Vagina (tissue), 2 donors: ENCODE measurements at regions not wholly inside any gene's neighbourhood (a gene's known extent, or its start where the extent isn't known, plus 50 kb on each side); places are given as distances from the start of the nearest gene placed in this dataset.

Source experiments
- DNase-seq, 2 donors: peaks; one replicate each; pipeline ENCODE4 v3.0.0-alpha.2; 2017; ENCODE audit errors: extremely low spot score in 2 of 2
- H3K27ac ChIP-seq: fragments of 200-600 bp; sonication (generic); one replicate; pipeline ENCODE4 v1.5.1; 2019
- H3K27me3 ChIP-seq: fragments of 200-600 bp; sonication (generic); one replicate; pipeline ENCODE4 v1.5.1; 2019
- H3K36me3 ChIP-seq, 2 donors: fragments of 200-600 bp; sonication (generic); one replicate each; pipeline ENCODE4 v1.5.1; 2017 to 2019
- H3K4me1 ChIP-seq: fragments of 200-600 bp; sonication (generic); one replicate; pipeline ENCODE4 v1.5.1; 2019
- H3K4me3 ChIP-seq, 2 donors: fragments of 200-600 bp; sonication (generic); 1 replicate in 1 of 2; 2 replicates in 1 of 2; pipeline ENCODE4 v1.5.1; 2016 to 2019
- H3K9me3 ChIP-seq: fragments of 200-600 bp; sonication (generic); one replicate; pipeline ENCODE4 v1.5.1; 2019
- CTCF ChIP-seq, 3 experiments: fragments of 450-650 bp in 2 of 3; fragments of 200-600 bp in 1 of 3; sonication (generic) in 1 of 3; IDR thresholded peaks; one replicate each; pipeline ENCODE4 v1.5.1; 2017 to 2019; ENCODE audit warnings: antibody characterized with exemption in 3 of 3, mild to moderate bottlenecking in 2 of 3, moderate library complexity in 2 of 3
- POLR2A ChIP-seq, 2 donors: fragments of 450-650 bp; IDR thresholded peaks; one replicate each; pipeline ENCODE4 v1.6.1; 2017; ENCODE audit warnings: antibody characterized with exemption in 2 of 2, mild to moderate bottlenecking in 2 of 2, moderate library complexity in 2 of 2
- POLR2AphosphoS5 ChIP-seq, 2 donors: sonication (generic); formaldehyde crosslinking; IDR thresholded peaks; one replicate each; pipeline ENCODE4 v1.9.0; 2017; ENCODE audit warnings: antibody characterized with exemption in 2 of 2, mild to moderate bottlenecking in 2 of 2, low read depth in 1 of 2; ENCODE audit not compliant: insufficient read depth in 1 of 2
- intact Hi-C: fragments of 100-400 bp; cut with DNase I; formaldehyde crosslinking; loops from one replicate; pipeline ENCODE4 v1.15.1; 2023

- no peak overlapping the region for H3K27ac ChIP-seq
- intact Hi-C loops = no loop called here
These were observed 335.3 kb upstream of the NT5E start for GRCh38 chr6:85114581-85114935.

GRCh38 chr6:85113934-85114580 lies 335.8 kb upstream of the NT5E start:
- Histone ChIP-seq H3K27me3 (no peaks in the 10 kb centered on the region), H3K27ac (no peak overlapping the region), H3K36me3 (no peaks in the 10 kb centered on the region), H3K4me1 (peaks cover 9% of the 10 kb centered on the region), H3K4me3 (peak overlapping the region in 1 of 2 donors; percentile 1), H3K9me3 (no peaks in the 10 kb centered on the region)
- no peak for DNase-seq
- intact Hi-C loops = no loop called here
- TF ChIP-seq CTCF (IDR thresholded peaks at IDR 0.05) (no peak), POLR2A (IDR thresholded peaks at IDR 0.05) (no peak), POLR2AphosphoS5 (IDR thresholded peaks at IDR 0.05; ENCODE audit: insufficient read depth in 1 of 2, low read depth in 1 of 2) (no peak)

More at GRCh38 chr6:85114581-85114935, 335.3 kb upstream of the NT5E start:
- H3K4me3 ChIP-seq = peak overlapping the region in 1 of 2 donors; percentile 1
- H3K36me3 ChIP-seq = no peaks in the 10 kb centered on the region
- no peaks in the 10 kb centered on the region for H3K27me3 ChIP-seq
- no peak for DNase-seq
- no peaks in the 10 kb centered on the region for H3K9me3 ChIP-seq
- TF ChIP-seq CTCF (IDR thresholded peaks at IDR 0.05) (no peak), POLR2A (IDR thresholded peaks at IDR 0.05) (no peak), POLR2AphosphoS5 (IDR thresholded peaks at IDR 0.05; ENCODE audit: insufficient read depth in 1 of 2, low read depth in 1 of 2) (no peak)
- peaks cover 9% of the 10 kb centered on the region for H3K4me1 ChIP-seq

- intact Hi-C loops = no loop called here
- Histone ChIP-seq H3K4me3 (no peak overlapping the region), H3K27ac (no peak overlapping the region), H3K36me3 (no peaks in the 10 kb centered on the region), H3K4me1 (peaks cover 9% of the 10 kb centered on the region), H3K9me3 (no peaks in the 10 kb centered on the region), H3K27me3 (no peaks in the 10 kb centered on the region)
- no peak for TF ChIP-seq POLR2AphosphoS5 (IDR thresholded peaks at IDR 0.05; ENCODE audit: insufficient read depth in 1 of 2, low read depth in 1 of 2)
- no peak for TF ChIP-seq CTCF (IDR thresholded peaks at IDR 0.05)
- TF ChIP-seq POLR2A (IDR thresholded peaks at IDR 0.05) = no peak
- no peak for DNase-seq
These were observed 337.3 kb upstream of the NT5E start for GRCh38 chr6:85112540-85112939.

GRCh38 chr6:85111481-85112011 lies 338.3 kb upstream of the NT5E start:
- Histone ChIP-seq H3K27me3 (no peaks in the 10 kb centered on the region), H3K9me3 (no peaks in the 10 kb centered on the region), H3K4me1 (peaks cover 9% of the 10 kb centered on the region), H3K36me3 (no peaks in the 10 kb centered on the region), H3K27ac (no peak overlapping the region), H3K4me3 (no peak overlapping the region)
- TF ChIP-seq POLR2A (IDR thresholded peaks at IDR 0.05) (no peak), CTCF (IDR thresholded peaks at IDR 0.05) (no peak), POLR2AphosphoS5 (IDR thresholded peaks at IDR 0.05; ENCODE audit: insufficient read depth in 1 of 2, low read depth in 1 of 2) (no peak)
- DNase-seq = no peak
- intact Hi-C loops = no loop called here

- Histone ChIP-seq H3K9me3 (no peaks in the 10 kb centered on the region), H3K27ac (no peak overlapping the region), H3K27me3 (no peaks in the 10 kb centered on the region), H3K4me3 (no peak overlapping the region), H3K4me1 (peaks cover 9% of the 10 kb centered on the region), H3K36me3 (no peaks in the 10 kb centered on the region)
- no peak for DNase-seq
- TF ChIP-seq CTCF (IDR thresholded peaks at IDR 0.05) = no peak
- no peak for TF ChIP-seq POLR2A (IDR thresholded peaks at IDR 0.05)
- TF ChIP-seq POLR2AphosphoS5 (IDR thresholded peaks at IDR 0.05; ENCODE audit: insufficient read depth in 1 of 2, low read depth in 1 of 2) = no peak
- intact Hi-C loops = no loop called here
These were observed 338.9 kb upstream of the NT5E start for GRCh38 chr6:85110943-85111342.
